Gastrocnemius medialis (tissue), 4 donors: ENCODE measurements at regions not wholly inside any gene's neighbourhood (a gene's known extent, or its start where the extent isn't known, plus 50 kb on each side); places are given as distances from the start of the nearest gene placed in this dataset.

Experiments
- ATAC-seq, 2 donors: fragments of 150-250 bp; one replicate each; pipeline ENCODE4 v1.9.1; 2016
- DNase-seq, 2 donors: peaks; one replicate each; pipeline ENCODE4 v3.0.0-alpha.2; 2019
- H3K27ac ChIP-seq, 4 donors: fragments of 200-600 bp; sonication (generic); 1 replicate in 1 of 4; 2 replicates in 3 of 4; pipeline ENCODE4 v1.5.1; 2016 to 2018; ENCODE audit warnings: mild to moderate bottlenecking in 2 of 4, moderate library complexity in 1 of 4
- H3K27me3 ChIP-seq, 3 donors: fragments of 200-600 bp; sonication (generic) in 2 of 3; 1 replicate in 1 of 3; 2 replicates in 2 of 3; pipeline versions ENCODE4 v1.5.1 to v1.6.0; 2016 to 2019; ENCODE audit warnings: mild to moderate bottlenecking in 1 of 3, moderate library complexity in 1 of 3
- H3K36me3 ChIP-seq, 2 donors: fragments of 200-600 bp; sonication (generic) in 1 of 2; one replicate each; pipeline ENCODE4 v1.5.1; 2017 to 2018
- H3K4me1 ChIP-seq, 2 donors: fragments of 200-600 bp; sonication (generic) in 1 of 2; one replicate each; pipeline ENCODE4 v1.5.1; 2016 to 2017; ENCODE audit warnings: mild to moderate bottlenecking in 2 of 2
- H3K4me3 ChIP-seq, 4 donors: fragments of 200-600 bp; sonication (generic) in 3 of 4; 1 replicate in 1 of 4; 2 replicates in 3 of 4; pipeline ENCODE4 v1.5.1; 2016 to 2019; ENCODE audit warnings: mild to moderate bottlenecking in 2 of 4
- H3K9me3 ChIP-seq, 3 donors: fragments of 200-600 bp; sonication (generic) in 2 of 3; 1 replicate in 1 of 3; 2 replicates in 2 of 3; pipeline ENCODE4 v1.5.1; 2016 to 2019
- CTCF ChIP-seq, 5 experiments: fragments of 450-650 bp in 3 of 5; fragments of 200-600 bp in 2 of 5; sonication (generic) in 2 of 5; IDR thresholded peaks in 4 of 5; conservative IDR thresholded peaks in 1 of 5; 1 replicate in 4 of 5; 2 replicates in 1 of 5; pipeline ENCODE4 v1.5.1; 2016 to 2019; ENCODE audit warnings: antibody characterized with exemption in 5 of 5, mild to moderate bottlenecking in 3 of 5, moderate library complexity in 3 of 5
- POLR2A ChIP-seq, 2 donors: fragments of 450-650 bp; IDR thresholded peaks; one replicate each; pipeline ENCODE4 v1.6.1; 2017; ENCODE audit warnings: antibody characterized with exemption in 2 of 2, mild to moderate bottlenecking in 2 of 2, moderate library complexity in 2 of 2
- in situ Hi-C, 4 donors: fragments of 200-750 bp; cut with MboI; loops; one replicate each; pipeline versions ENCODE4 v1.15.0 to v1.8.0; 2017; ENCODE audit warnings: low sequenced_read_pairs in 4 of 4
- intact Hi-C: fragments of 100-400 bp; cut with DNase I; formaldehyde crosslinking; loops from one replicate; pipeline ENCODE4 v1.15.1; 2023; ENCODE audit warnings: low total_unique reads

DNA sequence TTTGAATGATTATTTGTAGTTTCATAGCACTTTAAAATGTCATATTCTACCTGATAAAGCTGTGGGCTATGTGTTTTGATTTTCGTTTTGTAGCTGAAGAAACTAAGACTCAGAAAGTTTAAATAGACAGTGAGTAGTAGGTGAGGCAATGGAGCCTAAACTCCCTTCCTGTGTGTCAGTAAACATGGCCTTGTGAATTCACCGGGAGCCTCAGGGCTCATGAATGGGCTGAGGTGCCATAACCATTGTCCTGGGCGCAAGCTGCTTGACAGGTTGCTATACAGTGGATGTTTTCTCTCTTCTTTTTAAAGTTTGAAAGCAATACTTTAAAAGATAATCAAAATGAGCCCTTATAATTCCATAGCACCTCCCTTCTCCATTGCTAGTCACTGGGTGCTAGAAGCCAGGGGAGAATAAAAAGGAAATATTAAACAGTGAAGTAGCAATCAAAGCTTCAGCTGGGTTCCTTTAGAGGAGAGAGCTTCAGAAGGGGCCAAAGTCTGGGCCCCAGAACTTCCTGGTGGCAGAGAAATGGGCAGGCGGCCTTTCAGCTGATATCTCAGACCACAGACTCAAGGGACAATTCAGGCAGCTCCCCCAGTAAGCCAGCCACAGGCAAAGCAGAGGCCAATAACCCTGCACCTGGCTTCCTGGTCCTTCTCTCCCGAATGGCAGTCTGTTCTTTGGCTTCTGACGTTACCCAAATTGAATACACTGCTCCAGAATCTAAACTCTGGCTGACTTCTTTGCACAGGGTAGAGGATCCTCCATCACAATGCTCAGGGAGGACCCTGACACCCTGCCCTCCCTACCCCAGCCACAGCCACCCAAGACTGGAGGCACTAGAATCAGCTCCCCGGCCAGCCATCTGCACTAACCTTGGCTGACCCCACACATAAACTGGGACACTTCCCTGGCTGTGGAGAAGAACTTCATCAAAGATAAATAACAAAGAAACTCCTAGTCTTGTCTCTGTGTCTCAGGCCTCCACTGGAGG is 51.8 kb upstream of the NPAS2 start:
- TF ChIP-seq POLR2A (IDR thresholded peaks at IDR 0.05) (no peak), CTCF (IDR thresholded peaks at IDR 0.05 in 4 of 5, conservative IDR thresholded peaks at IDR 0.05 in 1 of 5) (no peak)
- intact Hi-C loops (no loop called here), in situ Hi-C loops (no loop called here)
- H3K4me3 ChIP-seq, result no peak overlapping the region
- no peaks in the 10 kb centered on the region for H3K27me3 ChIP-seq
- ATAC-seq (no peak), DNase-seq (no peak)
- no peaks in the 10 kb centered on the region for H3K9me3 ChIP-seq
- no peak overlapping the region for H3K27ac ChIP-seq
- no peaks in the 10 kb centered on the region for H3K4me1 ChIP-seq
- H3K36me3 ChIP-seq, result no peaks in the 10 kb centered on the region
